Right lobe of liver (tissue), 6 donors: ENCODE measurements at regions not wholly inside any gene's neighbourhood (a gene's known extent, or its start where the extent isn't known, plus 50 kb on each side); places are given as distances from the start of the nearest gene placed in this dataset.
A peak's percentile ranks its signal among the peaks of the same experiment; 100 is the strongest.

Experiments
- ATAC-seq, 4 donors: fragments of 200-7000 bp; cut with Tn5 transposase; one replicate each; pipeline ENCODE4 v1.9.1; 2020; ENCODE audit warnings: mild to moderate bottlenecking in 4 of 4, moderate library complexity in 4 of 4
- DNase-seq, 3 donors: peaks; one replicate each; pipeline ENCODE4 v3.0.0-alpha.2; 2020
- H3K27ac ChIP-seq, 3 donors: fragments of 200-600 bp; one replicate each; pipeline ENCODE4 v1.8.0; 2022
- H3K27me3 ChIP-seq, 2 donors: fragments of 200-600 bp; one replicate each; pipeline ENCODE4 v1.8.0; 2022
- H3K36me3 ChIP-seq, 4 donors: fragments of 200-600 bp; sonication (generic) in 1 of 4; one replicate each; pipeline versions ENCODE4 v1.5.1 to v1.8.0; 2017 to 2022; ENCODE audit warnings: control low read depth in 1 of 4
- H3K4me1 ChIP-seq, 4 donors: fragments of 200-600 bp; sonication (generic) in 1 of 4; one replicate each; pipeline versions ENCODE4 v1.5.1 to v1.8.0; 2017 to 2022; ENCODE audit warnings: control low read depth in 1 of 4
- H3K4me3 ChIP-seq, 3 donors: fragments of 200-600 bp; one replicate each; pipeline ENCODE4 v1.8.0; 2022
- H3K9me3 ChIP-seq, 4 donors: fragments of 200-600 bp; sonication (generic) in 1 of 4; one replicate each; pipeline versions ENCODE4 v1.5.1 to v1.8.0; 2017 to 2022; ENCODE audit warnings: control low read depth in 1 of 4
- CTCF ChIP-seq, 4 donors: fragments of 200-600 bp in 3 of 4; fragments of 450-650 bp in 1 of 4; IDR thresholded peaks; one replicate each; pipeline versions ENCODE4 v1.5.1 to v1.8.0; 2016 to 2022; ENCODE audit warnings: antibody characterized with exemption in 4 of 4, mild to moderate bottlenecking in 2 of 4
- POLR2A ChIP-seq: fragments of 450-650 bp; IDR thresholded peaks from one replicate; pipeline ENCODE4 v1.6.1; 2017; ENCODE audit warnings: antibody characterized with exemption, mild to moderate bottlenecking
- WGBS: methylation state at CpG from one replicate; pipeline ENCODE4 v1.1.6; 2018; ENCODE audit warnings: low coverage, low lambda C conversion rate; ENCODE audit not compliant: insufficient coverage; ENCODE audit errors: missing lambda C conversion rate; 5-methylcytosine and 5-hydroxymethylcytosine counted together
- intact Hi-C, 2 donors: fragments of 100-400 bp; cut with DNase I; formaldehyde crosslinking; loops; one replicate each; pipeline versions ENCODE4 v1.11.2 to v1.14.1; 2022
- donor health status: DM: no; HTN: yes; CAD: no.
- donor health status: DM: no; HTN: no; CAD: no.
- donor health status: DM: no; HTN: no; CAD: no.
- donor health status: DM: no; HTN: yes; CAD: no.
- donor health status: DM: no; HTN: yes; CAD: no.

DNA sequence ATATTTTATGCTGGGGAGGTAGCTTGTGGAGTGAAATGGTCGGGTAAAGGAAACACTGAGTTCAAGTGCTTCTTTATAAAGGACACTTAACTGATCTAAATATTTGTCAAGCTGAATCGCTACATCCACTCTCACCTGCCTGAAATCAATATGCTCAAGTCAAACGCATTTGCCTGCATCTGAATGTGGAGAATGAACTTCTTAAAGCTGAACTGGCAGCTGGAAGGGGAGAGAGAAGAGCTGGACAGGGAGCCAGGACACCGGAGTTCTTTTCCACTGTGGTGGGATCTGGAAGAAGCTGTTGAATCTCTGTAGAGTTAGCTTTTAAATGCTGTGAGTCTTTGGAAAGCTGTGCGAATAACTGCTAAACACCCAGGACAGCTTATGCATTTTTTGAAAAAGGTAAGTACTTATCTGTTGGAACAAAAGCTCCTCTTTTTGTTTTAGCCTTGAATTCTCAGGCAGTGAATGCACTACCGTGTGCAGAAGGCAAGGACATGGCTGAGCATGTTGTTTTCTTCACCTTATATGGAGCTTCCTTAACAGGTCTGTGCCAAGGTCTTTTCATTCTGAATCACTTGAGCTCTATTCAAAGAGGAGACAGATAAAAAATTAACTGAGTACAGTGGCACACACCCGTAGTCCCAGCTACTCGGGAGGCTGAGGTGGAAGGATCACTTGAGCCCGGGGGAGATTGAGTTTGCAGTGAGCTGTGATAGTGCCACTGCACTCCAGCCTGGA lies 74.2 kb upstream of the KLF7 start:
- ATAC-seq (peak in 1 of 4 donors; percentile 18), DNase-seq (no peak)
- H3K36me3 ChIP-seq: no peaks in the 10 kb centered on the region
- 64% methylated on average over 9 of the region's 9 CpGs for WGBS
- no peak overlapping the region for H3K4me3 ChIP-seq
- H3K27me3 ChIP-seq: no peaks in the 10 kb centered on the region
- intact Hi-C loops: no loop called here
- TF ChIP-seq CTCF (IDR thresholded peaks at IDR 0.05): no peak
- no peak for TF ChIP-seq POLR2A
- H3K9me3 ChIP-seq: no peaks in the 10 kb centered on the region
- H3K4me1 ChIP-seq: no peaks in the 10 kb centered on the region
- H3K27ac ChIP-seq: no peak overlapping the region

DNA sequence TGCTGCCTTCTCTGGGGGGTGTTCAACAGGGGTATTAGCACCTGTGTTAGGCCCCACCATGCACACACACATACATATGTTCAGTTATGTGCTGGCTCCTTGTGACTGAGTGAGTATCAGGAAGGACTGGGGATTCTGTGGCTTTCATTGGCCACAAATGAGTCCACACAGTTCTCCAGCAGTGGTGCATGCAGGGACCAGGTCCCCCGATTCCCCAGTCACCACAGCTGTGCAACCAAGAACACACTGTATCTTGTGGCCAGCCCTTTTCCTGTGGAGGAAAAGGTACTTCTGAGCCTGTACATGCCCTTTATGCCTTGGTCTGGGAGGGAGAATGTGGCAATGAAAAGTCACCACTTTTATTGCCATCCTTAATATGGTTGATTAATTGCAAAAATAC lies 74.9 kb upstream of the KLF7 start:
- no peaks in the 10 kb centered on the region for H3K9me3 ChIP-seq
- WGBS: no CpG with 5 or more reads among the region's 1 CpG
- ATAC-seq (no peak), DNase-seq (no peak)
- no peak overlapping the region for H3K4me3 ChIP-seq
- intact Hi-C loops: no loop called here
- no peaks in the 10 kb centered on the region for H3K27me3 ChIP-seq
- no peak overlapping the region for H3K27ac ChIP-seq
- no peaks in the 10 kb centered on the region for H3K4me1 ChIP-seq
- no peaks in the 10 kb centered on the region for H3K36me3 ChIP-seq
- TF ChIP-seq CTCF (IDR thresholded peaks at IDR 0.05) (no peak), POLR2A (no peak)

DNA sequence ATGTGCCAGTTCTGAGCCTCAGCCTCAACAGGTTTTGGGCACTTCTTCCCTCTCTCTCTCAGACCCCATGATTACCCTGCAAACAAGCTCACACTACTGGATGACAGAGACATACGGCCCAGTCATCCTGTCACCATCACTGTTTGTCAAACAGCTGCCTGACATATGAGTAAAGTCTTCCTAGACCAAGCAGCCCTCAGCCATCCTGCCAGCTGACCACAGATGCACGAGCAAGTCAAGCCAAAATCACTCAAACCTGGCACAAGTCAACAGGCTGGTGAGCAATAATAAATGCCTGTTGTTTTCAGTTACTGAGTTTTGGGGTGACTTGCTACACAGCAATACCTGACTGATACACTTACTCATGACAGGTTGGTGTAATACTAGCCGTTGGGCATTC lies 75.5 kb upstream of the KLF7 start:
- Histone ChIP-seq H3K36me3 (no peaks in the 10 kb centered on the region), H3K4me3 (no peak overlapping the region), H3K4me1 (no peaks in the 10 kb centered on the region), H3K9me3 (no peaks in the 10 kb centered on the region), H3K27ac (no peak overlapping the region), H3K27me3 (no peaks in the 10 kb centered on the region)
- intact Hi-C loops: no loop called here
- ATAC-seq: no peak
- WGBS: 72% methylated on average over 3 of the region's 3 CpGs
- DNase-seq: no peak
- TF ChIP-seq POLR2A: no peak
- no peak for TF ChIP-seq CTCF (IDR thresholded peaks at IDR 0.05)

- H3K4me3 ChIP-seq: no peak overlapping the region
- 100% methylated on average over 1 of the region's 1 CpG for WGBS
- DNase-seq: no peak
- H3K9me3 ChIP-seq: no peaks in the 10 kb centered on the region
- no peaks in the 10 kb centered on the region for H3K4me1 ChIP-seq
- H3K36me3 ChIP-seq: no peaks in the 10 kb centered on the region
- H3K27ac ChIP-seq: no peak overlapping the region
- intact Hi-C loops: no loop called here
- H3K27me3 ChIP-seq: no peaks in the 10 kb centered on the region
- ATAC-seq: no peak
- TF ChIP-seq POLR2A: no peak
- TF ChIP-seq CTCF (IDR thresholded peaks at IDR 0.05): no peak
Observed at GRCh38 chr2:207243601-207244000, 77.9 kb upstream of the KLF7 start.
